Left renal pelvis (tissue), 4 donors: ENCODE measurements at regions not wholly inside any gene's neighbourhood (a gene's known extent, or its start where the extent isn't known, plus 50 kb on each side); places are given as distances from the start of the nearest gene placed in this dataset.
A peak's percentile ranks its signal among the peaks of the same experiment; 100 is the strongest.

Experiments
- DNase-seq, 4 donors: peaks; one replicate each; pipeline ENCODE4 v3.0.0-alpha.2; 2013; ENCODE audit warnings: low read depth in 4 of 4, low spot score in 3 of 4

DNA sequence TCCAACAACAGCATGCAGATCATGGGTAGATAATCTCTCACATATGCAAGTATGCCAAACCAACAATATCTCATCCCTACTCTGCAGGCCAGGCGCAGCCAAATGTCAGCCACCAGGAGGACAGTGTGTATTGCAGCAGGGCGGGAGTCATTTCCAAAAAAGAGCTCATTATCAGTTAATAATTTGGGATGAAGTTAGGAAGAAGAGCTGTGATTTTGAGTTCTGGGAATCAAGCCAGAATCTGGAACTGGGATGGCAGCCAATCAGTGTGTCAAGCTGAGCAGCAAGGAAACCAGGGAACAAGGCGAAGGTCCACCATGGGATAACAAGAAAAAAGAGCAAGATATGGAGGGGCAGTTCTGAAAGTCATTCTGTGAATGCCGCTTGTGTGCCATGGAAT lies 88.2 kb upstream of the CAMK2D start:
- no peak for DNase-seq

DNA sequence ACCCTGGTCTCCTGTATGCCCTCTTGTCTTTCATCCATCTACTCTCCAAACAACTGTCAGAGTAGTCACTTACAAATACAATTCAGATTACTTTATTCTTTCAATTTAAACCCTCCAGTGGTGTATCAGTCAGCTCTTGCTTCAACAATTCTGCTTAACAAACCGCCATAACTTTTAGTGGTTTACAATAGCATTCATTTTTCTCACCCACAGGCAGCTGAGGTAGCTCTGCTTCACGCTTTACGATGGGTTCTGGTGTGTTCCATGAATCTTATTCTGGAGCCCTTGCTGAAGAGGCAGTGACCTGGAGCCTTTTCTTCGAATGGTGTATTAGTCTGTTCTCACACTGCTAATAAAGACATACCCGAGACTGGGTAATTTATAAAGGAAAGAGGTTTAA lies 86.2 kb upstream of the CAMK2D start:
- DNase-seq = no peak

DNA sequence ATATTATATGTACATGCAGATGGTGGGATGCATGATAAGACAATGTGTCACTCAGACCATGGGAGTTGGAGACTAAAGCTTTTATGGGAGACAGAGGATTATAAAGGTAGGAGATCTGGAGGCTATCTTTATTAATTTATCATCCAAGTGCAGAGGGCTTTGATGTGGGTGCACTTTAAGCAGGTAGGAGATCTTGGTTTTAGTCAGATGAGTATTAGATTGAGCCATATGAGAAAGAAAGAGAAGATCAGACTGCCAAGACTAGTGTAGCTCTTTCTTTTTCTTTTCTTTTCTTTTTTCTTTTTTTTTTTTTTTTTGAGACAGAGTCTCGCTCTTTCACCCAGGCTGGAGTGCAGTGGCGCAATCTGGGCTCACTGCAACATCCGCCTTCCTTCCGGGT lies 84.9 kb upstream of the CAMK2D start:
- DNase-seq = no peak

DNA sequence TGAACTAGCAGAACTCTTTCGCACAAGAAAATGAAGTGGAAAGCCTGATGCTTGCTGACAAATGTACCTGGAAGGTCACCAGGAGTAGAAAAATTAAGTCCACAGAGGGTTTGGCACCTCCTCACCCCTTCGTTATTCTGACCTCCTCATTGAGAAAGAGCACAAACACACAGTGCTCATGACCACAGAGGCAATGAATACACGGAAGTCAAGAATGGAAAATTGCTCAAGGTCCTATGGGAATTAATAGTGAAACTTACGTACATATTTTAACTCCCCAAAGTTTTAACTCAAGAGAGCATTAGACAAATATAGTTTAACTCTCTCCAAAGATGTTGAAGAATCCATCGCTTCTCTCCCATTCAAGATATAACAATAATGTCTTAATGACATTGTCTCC lies 83.6 kb upstream of the CAMK2D start:
- no peak for DNase-seq

DNA sequence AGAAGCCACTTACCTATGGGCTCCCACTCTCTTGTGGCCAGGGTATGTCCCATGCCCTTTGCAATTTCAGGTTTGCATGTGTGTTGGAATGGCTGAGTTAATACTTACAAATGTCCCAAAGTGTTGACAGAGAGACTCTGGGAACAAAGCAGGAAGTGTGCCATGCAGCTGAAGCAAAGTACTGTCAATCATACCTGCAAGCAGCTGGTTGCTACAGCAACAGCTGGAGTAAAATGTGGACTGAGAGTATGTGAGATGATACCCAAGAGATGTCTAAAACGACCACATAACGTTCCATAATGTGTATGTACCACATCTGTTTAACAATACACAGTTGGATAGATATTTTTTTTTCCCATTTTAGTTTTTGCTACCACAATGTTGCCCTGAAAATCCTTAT lies 82.8 kb upstream of the CAMK2D start:
- no peak for DNase-seq

DNA sequence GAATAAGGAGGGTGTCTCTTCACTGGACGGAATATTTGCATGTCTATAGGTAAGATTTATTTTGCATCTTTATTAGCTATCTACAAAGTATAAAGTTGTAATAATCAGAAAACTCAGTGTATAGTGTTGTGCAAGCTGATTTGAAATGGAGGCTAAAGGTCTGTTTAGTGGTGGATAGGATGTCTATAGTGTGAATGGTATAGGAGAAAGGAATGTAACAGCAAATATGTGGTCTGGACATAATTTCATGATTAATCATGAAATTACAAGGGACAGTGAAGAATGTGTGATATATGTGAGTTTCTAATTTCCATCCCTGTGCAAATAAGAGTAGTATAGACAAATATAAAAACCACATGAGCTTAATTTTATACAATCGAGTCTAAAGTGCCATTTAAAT lies 79.3 kb upstream of the CAMK2D start:
- DNase-seq = no peak

DNA sequence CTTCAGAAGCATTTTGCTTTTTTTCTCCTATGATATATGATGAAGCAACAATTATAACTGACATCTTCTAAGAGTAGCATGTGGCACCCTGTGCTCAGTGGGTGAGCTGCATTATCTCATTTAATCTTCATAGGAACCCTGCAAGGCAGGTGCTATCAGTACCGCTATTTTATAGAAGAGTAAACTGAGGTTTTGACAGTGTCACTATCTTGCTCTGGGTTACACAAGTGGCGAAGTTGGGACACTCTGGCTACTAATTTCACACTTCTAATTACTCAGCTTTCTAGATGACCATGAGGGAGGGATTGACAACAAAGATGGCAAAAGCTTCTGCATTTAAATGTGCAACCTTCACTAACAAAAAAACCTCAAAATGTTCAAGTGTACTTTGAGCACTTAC lies 76.9 kb upstream of the CAMK2D start:
- no peak for DNase-seq

DNA sequence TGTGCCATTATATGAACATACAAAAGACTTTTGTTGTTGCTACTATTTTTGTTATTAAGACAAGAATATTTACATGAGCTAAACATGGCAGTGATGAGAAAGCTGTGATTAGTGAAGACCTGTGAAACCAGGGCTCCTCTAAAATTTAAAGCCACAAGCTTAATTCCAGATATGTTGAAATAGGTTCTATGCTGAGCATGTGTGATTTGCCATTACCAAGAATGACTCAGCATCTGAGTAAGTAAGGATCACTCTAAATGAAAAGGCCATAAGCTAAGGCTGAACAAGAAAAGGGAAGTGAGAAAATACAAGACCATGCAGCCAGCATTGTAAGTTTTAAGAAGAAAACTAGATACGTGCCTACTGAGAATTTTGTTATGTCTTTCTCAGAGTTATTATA lies 75.9 kb upstream of the CAMK2D start:
- DNase-seq = no peak

DNA sequence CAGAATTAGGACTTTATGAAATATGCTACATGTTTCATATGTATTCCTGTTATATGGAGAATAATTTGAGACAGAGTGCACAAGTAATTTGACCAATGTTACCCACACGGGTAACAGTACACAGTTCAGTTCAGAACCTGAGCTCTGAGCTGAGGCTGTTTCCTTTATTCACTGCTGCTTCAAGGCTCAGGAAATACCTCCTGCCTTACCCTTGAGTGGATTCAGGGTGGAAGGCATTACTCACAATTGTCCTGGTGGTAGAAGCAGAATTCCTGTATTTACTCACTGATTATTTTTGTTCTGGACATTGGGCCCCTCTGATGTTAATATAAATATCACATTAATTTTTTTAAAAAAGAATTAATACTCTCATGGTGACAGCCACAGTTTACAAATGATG lies 73.5 kb upstream of the CAMK2D start:
- no peak for DNase-seq

DNA sequence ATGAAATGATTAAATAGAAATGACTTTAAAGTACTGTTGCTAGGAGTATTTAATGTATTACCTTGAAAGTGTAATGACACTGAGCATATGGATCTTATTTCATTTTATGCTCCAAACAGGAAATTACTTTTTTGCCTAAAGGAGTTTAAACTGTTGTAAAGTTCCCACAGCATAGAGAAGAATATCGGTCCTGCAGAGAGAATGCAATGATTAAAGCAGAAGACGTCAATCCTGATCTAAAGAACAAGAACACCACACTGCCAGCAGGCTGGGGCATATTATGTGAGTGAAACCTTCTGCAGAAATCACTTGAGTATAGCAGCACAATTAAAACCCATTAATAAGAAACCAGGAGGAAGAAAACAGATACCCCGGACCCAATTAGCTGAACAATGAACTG lies 72.8 kb upstream of the CAMK2D start:
- DNase-seq = no peak

DNA sequence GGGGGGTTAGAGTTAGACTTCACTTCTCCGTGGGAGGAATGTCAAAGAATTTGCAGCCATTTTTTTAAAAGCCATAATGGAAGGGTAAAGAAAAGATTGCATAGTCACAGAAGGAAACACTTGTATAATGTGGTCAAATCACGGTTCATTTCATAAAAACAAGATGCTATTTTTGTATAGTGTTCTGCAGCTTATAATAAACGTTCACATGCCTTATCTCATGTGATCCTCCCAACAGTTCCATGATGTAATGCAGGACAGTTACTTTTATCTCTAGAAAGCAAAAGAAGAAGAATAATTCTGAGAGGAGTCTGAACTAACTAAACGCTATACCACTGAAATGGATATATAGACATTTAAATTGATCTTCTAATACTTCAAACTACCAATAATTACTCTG lies 71.3 kb upstream of the CAMK2D start:
- DNase-seq = no peak

DNA sequence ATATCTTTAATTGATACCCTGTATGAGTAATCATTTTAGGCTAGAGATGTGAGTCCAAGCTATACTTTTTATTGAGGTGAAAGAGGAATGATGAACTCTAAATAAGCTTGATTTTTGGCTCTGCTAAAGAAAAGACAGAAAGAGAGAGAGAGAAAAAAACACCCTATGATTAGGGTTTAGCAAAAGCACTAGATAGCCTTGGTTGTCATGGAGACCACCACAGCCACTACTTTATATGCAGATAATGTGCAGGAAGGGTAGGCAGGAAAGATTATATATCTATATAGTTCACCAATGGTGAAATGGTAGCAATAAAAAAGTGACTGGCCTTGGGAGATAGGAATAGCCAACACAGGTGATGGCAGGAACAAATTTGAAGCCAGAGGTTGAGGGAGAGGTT lies 69.9 kb upstream of the CAMK2D start:
- DNase-seq = no peak

DNA sequence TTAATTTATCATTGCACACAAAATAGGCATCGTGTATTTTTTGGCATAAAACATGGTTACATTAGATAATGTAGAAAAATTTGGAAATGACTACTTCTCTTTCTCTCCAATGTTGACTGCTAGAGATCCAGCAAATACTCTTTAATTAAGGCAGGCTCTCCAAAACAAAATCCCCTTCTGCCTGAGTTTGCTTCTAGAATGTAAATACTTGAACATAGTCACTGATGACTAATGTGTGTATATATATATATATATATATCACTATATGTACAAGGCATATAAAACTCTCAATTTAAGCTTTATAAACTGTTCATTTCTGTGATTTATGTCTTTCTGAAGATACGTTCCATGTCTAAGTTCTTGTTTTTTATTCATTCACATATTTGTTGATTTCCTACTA lies 67.2 kb upstream of the CAMK2D start:
- DNase-seq = no peak

DNA sequence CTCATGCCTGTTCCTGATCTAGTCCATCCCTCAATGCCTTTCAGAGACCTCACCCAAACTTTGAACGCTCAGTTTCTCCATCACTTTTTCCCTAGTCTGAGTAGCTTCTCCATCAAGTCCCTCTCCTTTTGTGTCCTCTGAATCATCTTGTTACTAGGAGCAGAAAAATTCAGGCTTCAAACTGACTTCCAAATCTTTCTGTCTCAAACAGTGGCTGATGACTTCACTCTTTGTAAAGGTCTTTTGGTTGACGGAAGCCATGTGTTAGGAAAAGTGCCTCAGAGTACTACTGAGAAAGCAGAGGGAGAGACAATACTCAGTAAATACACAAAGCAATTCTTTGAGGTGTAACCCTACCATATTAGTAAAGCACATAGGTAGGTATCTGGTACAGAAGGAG lies 65.7 kb upstream of the CAMK2D start:
- DNase-seq = no peak

DNA sequence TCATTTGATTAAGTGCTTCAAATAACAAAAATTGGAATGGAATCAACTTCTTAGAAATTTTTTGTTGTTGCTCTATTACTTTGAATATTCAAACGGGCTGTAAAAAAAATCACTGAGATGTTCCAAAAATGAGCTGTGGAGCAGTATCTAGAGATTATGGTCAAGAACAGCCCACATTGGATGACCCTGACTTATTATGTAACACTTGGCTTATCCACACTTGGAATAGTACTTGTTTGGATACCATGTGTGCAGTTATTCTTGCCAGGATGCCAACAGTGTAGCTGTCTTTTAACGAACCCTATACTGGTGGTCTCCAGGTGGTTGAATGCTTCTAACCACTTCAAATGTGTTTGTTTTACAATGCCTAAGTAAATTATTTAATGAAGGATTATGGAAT lies 64.9 kb upstream of the CAMK2D start:
- no peak for DNase-seq

DNA sequence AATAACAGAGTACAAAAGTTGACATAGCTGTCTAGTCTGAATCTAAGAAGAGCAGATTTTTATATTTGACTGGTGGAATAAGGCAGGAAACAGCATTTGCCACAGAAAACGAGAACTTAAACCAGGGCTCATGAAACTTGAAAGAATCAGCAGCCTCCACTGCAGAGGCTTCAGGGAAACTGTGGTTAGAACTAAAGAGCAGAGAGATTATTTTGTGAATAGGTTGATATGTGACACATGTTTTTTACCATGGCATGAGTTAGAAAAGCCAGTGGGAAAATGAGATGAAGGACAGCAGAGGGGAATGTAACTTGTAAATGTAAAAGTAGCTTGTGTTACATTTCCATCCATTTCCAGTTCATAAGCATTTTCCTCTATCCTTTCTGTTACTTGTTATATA lies 63.7 kb upstream of the CAMK2D start:
- DNase-seq = no peak

DNA sequence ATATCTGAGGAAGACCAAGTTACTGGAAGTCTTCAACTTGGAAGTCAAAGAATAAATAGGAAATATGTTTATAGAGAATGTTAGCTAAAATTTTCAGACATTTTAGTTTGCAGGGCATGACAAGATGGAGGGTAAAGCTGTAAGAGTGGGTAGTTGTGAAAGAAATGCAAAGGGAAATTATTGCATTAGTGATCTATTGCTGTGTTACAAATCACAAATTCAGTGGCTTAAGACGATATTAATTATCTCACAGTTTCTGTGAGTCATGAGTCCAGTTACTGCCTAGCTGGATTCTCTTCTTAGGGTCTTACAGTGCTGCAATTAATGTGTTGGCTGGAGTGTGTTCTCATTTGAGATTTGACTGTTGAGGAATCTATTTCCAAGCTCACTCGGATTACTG lies 62.9 kb upstream of the CAMK2D start:
- no peak for DNase-seq

DNA sequence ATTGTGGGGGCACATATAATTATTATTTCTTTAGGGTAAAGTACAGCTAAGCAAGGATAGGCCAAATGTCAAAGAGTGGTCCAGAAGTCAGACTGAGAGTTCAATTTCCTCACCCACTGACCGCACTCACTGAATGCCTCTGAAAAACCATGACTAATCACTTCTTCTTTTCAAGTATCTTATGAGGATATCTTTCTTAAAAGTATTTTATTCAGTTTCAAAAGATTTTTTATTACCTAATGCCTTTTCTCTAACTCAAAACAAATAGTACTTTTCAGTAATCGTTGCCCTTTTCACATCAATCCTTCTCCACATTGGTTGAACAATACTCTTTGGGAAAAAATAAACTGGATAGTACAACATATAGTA lies 61.7 kb upstream of the CAMK2D start:
- no peak for DNase-seq

DNA sequence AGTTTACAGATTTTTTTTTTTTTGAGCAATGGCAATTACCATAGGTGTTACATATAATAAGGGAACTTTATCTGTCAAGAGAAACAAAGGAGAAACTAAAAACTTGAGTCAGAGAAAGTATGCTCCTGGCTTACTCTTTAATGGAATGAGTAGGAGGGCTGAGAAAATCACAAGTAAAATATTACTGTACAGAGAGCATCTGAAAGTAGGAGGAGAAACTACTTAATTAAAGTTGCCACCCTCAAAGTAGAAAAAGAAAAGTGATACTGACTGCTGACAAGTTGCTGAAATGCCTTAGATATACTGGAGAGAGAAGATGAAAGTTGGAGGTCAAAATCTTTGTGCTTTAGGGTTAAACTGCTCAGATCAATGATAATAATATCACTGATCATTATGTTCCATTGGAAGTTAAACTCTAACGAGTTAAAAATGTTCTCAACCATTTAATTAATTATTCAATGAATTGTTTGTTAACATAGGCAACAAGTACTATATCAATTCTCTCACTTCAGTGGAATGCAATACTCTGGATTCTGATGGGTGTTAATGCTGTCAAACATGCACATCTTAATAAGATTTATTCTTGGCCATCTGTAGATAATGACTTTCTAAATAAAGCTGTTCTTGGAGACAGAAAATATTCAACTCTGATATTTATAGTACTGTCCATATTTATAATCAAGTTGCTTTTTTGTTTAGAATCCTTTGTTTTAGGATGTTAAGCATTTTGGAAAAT lies 61.2 kb upstream of the CAMK2D start:
- peak in 1 of 4 donors; percentile 8 for DNase-seq

DNA sequence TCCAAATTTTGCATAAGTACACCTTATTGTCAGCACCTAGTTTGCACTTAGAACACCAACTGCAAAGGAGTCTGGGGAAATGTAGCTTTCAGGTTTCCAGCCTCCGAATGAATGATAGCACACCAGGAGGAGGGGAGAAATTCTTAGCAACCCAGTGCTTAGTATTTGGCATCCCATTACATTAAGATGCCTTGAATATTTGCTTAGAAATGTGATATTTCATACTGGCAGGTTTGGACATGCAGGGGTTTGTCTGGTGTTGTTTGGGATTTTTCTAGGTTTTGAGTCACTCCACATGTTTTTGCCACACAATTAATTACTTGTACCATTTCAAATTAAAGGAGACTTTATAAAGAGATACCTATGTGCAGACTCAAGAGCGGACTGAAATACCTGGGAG lies 60.3 kb upstream of the CAMK2D start:
- DNase-seq = no peak

DNA sequence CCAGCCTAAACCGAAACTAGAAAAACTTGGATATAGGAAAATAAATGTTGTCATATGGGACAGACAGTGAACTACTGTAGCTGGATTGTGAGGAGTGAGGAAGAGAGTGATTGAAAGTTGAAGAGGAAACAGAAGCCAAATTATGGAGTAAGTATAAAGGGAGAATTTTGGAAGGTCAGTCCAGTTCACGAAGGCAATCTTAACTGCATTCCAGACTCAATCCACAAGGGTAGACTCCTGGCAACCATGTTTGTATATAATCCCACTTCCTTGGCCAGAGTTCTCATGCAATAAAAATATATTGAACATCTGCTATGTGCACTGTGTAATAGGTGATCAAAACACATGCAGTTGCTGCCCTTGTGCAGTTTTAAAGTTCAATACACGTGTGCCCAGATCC lies 58.6 kb upstream of the CAMK2D start:
- no peak for DNase-seq

DNA sequence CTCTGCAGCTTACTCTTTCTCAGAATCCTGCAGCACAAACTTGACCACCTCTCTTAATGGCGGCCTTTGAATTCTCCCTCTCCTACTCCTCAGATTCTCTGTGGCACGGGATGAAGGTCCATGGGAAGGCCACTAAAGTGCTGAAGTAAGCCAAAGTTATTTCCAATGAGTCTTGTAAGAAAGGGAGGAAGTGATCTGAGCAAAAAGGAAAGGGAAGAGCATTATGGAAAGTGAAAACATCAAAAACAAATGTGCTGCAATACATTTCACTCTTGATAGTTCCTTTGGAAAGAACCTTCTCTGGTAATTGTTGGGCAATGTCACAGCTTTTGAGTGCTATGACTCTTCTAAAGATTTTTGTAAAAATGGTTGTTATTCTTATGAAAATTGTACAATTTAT lies 54.3 kb upstream of the CAMK2D start:
- no peak for DNase-seq

DNA sequence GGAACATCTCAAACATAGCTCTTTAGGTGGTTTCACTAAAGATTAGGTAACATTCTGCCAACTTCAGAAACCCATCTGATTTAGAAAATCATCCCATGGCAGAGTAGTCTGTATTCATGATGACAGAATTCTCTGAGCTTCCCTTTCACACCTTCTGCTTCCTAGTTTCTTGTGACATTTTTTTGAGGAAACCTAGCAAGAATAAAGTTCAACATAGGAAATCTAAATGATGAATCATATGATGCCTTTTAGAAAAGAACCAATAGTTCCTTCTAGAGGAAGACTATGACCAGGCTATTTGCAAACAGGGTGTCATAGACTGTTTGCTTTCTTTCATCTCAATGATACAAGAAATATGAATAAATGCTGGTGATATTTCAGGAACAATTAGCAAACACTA lies 49.8 kb upstream of the CAMK2D start:
- DNase-seq = no peak
